G401.6 (cell line): ENCODE measurements at regions not wholly inside any gene's neighbourhood (a gene's known extent, or its start where the extent isn't known, plus 50 kb on each side); places are given as distances from the start of the nearest gene placed in this dataset.

Experiments
- FAIRE-seq: peaks from 2 replicates; lab custom pipeline; 2012; peaks lifted over from hg19 to GRCh38; lab: Jason Lieb, UNC

- FAIRE-seq, result no peak
These were observed 769.0 kb downstream of the TYW1 start for GRCh38 chr7:67765481-67766175.

DNA sequence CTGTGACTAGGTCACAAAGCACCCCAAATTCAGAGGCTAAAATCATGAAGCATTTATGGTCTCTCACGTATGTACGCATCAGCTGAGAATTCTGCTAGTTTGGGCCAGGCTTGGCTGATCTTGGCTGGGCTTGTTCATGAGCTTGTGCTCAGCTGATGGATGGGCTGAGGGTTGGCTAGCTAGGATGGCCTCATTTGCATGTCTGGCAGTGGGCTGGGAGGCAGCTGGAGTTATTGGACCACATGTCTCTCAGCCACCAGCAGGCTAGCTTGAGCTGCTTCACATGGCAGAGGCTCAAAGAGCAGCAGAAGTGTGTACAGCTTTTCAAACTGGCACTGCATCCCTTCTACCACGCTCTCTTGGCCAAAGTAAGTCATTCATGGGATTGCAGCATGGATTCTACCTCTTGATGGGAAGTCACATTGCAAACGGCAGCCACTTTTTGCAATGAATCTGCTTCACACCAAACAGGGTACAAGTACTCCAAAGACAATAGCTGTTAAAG lies 770.3 kb downstream of the TYW1 start:
- FAIRE-seq, result no peak

DNA sequence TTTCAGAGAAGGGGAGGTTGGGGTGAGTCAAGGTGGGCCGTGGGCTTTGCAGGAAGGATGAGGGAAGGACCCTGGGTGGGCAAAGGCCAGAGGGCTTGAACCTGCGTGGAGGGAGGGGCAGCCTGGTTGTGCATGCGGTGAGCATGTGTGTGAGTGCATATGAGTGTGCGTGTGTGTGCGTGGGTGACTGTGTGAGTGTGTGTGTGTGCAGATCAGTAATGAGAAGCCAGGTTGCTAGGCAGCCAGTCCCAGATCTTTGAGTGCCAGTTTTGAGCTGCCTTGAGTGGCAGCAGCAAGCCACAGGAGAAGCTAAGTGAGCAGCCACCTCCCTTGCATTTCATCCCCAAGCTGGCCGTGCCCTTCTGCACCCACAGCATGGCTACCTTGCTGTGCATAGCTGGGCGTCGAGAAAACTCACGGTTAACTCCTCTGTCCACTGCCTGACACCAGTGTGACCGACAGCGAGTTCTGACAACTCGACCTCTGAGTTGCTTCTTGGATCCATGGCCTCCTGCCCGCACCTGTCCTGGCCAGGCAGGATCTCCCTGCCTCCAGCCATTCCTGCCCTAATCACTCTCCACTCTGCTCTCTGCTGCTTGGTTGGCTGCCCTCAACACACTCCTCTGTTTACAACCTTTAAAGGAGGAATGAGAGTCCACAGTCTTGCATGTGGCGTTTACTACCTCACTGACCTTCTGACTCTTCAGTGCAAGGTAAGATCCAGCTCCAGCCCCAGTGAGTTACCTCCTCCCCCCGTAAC lies 775.4 kb downstream of the TYW1 start:
- no peak for FAIRE-seq

GRCh38 chr7:67773081-67773480 lies 776.4 kb downstream of the TYW1 start:
- FAIRE-seq, result no peak

DNA sequence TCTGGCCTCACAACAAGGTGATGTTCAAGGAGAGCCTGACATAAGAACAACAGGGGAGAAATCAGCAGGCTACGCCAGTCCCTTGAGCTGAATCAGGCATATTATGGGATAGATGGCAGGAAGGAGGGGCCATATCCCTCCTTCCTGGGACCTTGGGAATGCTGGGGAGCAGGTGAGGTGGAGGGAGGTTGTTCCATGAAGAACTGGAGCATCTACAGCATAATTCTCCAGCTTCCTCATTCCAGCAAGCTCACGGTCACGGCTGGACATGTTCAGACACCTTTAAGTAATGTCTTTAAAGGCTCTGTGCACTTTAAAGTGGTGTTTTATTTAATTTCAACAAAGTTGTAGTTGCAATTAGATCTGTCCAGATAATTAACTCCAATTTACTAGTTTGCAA lies 780.5 kb downstream of the TYW1 start:
- FAIRE-seq, result no peak

GRCh38 chr7:67781841-67782240 lies 785.2 kb downstream of the TYW1 start:
- no peak for FAIRE-seq

DNA sequence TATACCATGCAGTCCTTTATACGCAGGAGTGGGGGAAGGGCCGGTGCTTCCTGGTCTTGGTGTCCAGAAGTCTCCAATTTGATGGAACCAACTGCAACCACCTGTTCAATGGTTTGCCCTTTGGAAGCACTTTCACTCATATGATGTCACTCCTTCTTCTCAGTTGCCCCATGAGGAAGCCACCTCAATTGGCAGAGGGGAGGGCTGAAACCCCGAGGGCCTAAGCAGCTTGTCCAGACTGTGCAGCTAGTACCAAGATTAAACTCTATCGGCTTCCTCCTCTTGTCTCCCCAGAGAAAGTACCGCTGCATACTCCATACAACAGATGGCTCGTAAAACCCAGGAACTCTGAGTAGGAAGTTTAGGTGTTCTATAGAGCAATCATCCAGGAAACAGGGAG lies 789.4 kb downstream of the TYW1 start:
- FAIRE-seq, result no peak

- no peak for FAIRE-seq
These were observed 792.0 kb downstream of the TYW1 start for GRCh38 chr7:67788669-67789068.

- FAIRE-seq, result no peak
These were observed 795.3 kb downstream of the TYW1 start for GRCh38 chr7:67791918-67792317.

- FAIRE-seq, result no peak
These were observed 797.9 kb downstream of the TYW1 start for GRCh38 chr7:67794544-67794943.

- no peak for FAIRE-seq
These were observed 807.2 kb downstream of the TYW1 start for GRCh38 chr7:67803789-67804188.

DNA sequence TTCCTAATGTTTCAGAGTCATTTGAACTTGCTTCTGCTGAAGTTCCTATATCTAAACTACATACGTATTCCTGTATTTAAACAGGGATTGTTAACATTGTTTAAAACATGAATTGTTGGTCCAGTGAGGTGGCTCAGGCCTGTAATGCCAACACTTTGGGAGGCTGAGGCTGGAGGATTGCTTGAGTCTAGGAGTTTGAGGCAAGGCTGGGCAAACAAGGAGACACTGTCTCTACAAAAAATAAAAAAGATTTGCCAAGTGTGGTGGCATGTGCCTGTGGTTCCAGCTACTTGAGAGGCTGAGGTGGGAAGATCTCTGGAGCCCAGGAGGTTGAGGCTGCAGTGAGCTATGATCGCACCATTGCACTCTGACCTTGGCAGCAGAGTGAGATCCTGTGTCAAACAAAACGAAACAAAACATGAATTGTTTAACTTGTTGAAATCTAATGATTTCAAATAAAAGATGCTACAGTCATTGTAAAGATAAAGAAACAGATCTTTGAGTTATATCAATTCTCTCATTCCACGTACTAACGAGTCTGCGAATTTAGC lies 809.4 kb downstream of the TYW1 start:
- FAIRE-seq, result no peak

- no peak for FAIRE-seq
These were observed 811.2 kb downstream of the TYW1 start for GRCh38 chr7:67807826-67808225.

DNA sequence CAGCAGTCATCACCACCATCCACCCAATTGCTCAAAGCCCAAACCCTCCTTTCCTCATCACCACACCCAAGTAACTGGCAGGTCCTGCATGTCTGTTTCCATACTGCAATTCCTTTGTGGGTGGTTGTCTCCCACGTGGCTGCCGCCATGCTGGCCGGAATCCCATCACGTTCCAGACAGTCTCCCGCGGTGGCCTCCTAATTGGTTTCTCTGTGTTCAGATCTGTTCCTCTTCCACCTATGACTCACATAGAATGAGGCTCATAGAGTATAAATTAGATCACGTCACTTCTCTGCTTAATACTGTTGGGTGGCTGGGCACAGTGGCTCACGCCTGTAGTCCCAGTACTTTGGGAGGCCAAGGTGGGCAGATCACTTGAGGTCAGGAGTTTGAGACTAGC lies 813.0 kb downstream of the TYW1 start:
- no peak for FAIRE-seq

- FAIRE-seq, result no peak
These were observed 817.1 kb downstream of the TYW1 start for GRCh38 chr7:67813621-67814292.

DNA sequence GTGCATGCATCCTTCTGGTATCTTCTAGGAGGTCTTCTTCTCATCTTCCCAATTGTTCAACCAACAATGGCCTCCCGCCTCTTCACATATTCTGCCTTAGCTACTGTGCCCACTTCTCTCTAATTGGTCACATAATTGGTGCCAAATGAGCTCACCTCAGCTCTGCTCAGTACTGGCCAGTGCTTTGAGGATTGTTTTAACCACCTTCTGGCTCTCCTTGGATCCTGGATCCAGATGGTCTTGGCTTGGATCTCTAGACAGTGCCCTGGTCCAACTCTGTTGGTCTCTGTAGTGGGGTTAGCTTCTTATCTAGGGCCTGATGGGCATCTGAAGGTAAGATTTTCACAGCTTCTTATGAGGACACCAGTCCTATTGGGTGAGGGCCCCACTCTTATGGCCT lies 820.8 kb downstream of the TYW1 start:
- no peak for FAIRE-seq

- no peak for FAIRE-seq
These were observed 824.5 kb downstream of the TYW1 start for GRCh38 chr7:67821116-67821515.

- FAIRE-seq, result no peak
These were observed 826.7 kb downstream of the TYW1 start for GRCh38 chr7:67823345-67823744.

- FAIRE-seq, result no peak
These were observed 828.7 kb downstream of the TYW1 start for GRCh38 chr7:67825356-67825755.

DNA sequence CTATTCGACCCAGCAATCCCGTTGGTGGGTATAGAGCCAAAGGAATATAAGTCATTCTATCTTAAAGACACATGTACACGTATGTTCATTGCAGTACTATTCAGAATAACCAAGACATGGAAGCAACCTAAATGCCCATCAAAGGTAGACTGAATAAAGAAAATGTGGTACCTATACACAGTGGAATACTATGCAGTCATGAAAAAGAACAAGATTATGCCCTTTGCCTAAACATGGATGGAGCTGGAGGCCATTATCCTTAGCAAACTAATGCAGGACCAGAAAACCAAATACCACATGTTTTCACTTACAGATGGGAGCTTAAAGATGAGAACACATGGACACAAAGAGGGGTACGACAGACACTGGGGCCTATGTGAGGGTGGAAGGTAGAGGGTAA lies 845.3 kb downstream of the TYW1 start:
- FAIRE-seq, result no peak

GRCh38 chr7:67842571-67842970 lies 845.9 kb downstream of the TYW1 start:
- no peak for FAIRE-seq

GRCh38 chr7:67843001-67843565 lies 846.5 kb downstream of the TYW1 start:
- FAIRE-seq, result no peak

- FAIRE-seq, result no peak
These were observed 847.0 kb downstream of the TYW1 start for GRCh38 chr7:67843615-67844014.
